A673 (cell line): ENCODE measurements at regions not wholly inside any gene's neighbourhood (a gene's known extent, or its start where the extent isn't known, plus 50 kb on each side); places are given as distances from the start of the nearest gene placed in this dataset.

ENCODE experiments used
- BruUV-seq: library from RNA; stranded (reverse); fragments of 400-500 nt; replicated peaks from 2 replicates; lab custom pipeline; 2021; lab: Mats Ljungman, UMichigan
- CTCF ChIA-PET: fragments of 300-600 bp; sonication (Branson Sonifier 250); formaldehyde crosslinking; loops from one replicate; lab custom pipeline; 2022; ENCODE audit warnings: antibody characterized with exemption; lab: Charles Lee
- POLR2A ChIA-PET: fragments of 300-600 bp; sonication (Branson Sonifier 250); formaldehyde crosslinking; loops from one replicate; lab custom pipeline; 2022; ENCODE audit warnings: antibody characterized with exemption; ENCODE audit not compliant: low non-redundant PET; lab: Charles Lee
- DNase-seq: peaks from one replicate; pipeline ENCODE4 v3.0.0-alpha.2; 2015; ENCODE audit warnings: low spot score
- H3K27ac ChIP-seq: fragments of 200-600 bp; sonication (generic); 2 replicates; pipeline ENCODE4 v1.5.1; 2016; ENCODE audit warnings: mixed run types, low read depth, mild to moderate bottlenecking, mixed read lengths, antibody characterized with exemption, low read length; ENCODE audit not compliant: poor library complexity, severe bottlenecking
- H3K27me3 ChIP-seq: fragments of 200-600 bp; sonication (generic); replicated peaks from 2 replicates; pipeline ENCODE4 v1.6.1; 2017; ENCODE audit warnings: mixed run types, low read depth, mild to moderate bottlenecking, mixed read lengths, antibody characterized with exemption, low read length; ENCODE audit not compliant: insufficient read depth, poor library complexity
- H3K36me3 ChIP-seq: fragments of 200-600 bp; sonication (generic); 2 replicates; pipeline ENCODE4 v1.6.1; 2016; ENCODE audit warnings: mixed run types, mild to moderate bottlenecking, mixed read lengths, antibody characterized with exemption, low read length; ENCODE audit not compliant: insufficient read depth, poor library complexity, severe bottlenecking
- H3K4me1 ChIP-seq: fragments of 200-600 bp; sonication (generic); 2 replicates; pipeline ENCODE4 v1.6.1; 2017; ENCODE audit warnings: mixed run types, mild to moderate bottlenecking, mixed read lengths, antibody characterized with exemption, low read length; ENCODE audit not compliant: insufficient read depth, poor library complexity, severe bottlenecking
- H3K4me3 ChIP-seq: fragments of 200-600 bp; sonication (generic); 2 replicates; pipeline ENCODE4 v1.5.1; 2016; ENCODE audit warnings: low read depth, mixed run types, mild to moderate bottlenecking, mixed read lengths, low read length; ENCODE audit not compliant: poor library complexity, severe bottlenecking
- H3K9me3 ChIP-seq: fragments of 200-600 bp; sonication (generic); 2 replicates; pipeline ENCODE4 v1.6.1; 2016; ENCODE audit warnings: mixed run types, low read depth, mild to moderate bottlenecking, mixed read lengths, antibody characterized with exemption, low read length; ENCODE audit not compliant: poor library complexity, severe bottlenecking
- CTCF ChIP-seq: fragments of 300-800, 200-600 bp; sonication (generic); conservative IDR thresholded peaks from 2 replicates; pipeline ENCODE4 v1.5.1; 2017; ENCODE audit warnings: low read depth, mild to moderate bottlenecking, antibody characterized with exemption, low read length, moderate library complexity, mixed read lengths
- EZH2 ChIP-seq: fragments of 200-600 bp; sonication (generic); IDR thresholded peaks from 2 replicates; pipeline ENCODE4 v1.6.1; 2017; ENCODE audit warnings: borderline replicate concordance, low read depth, mild to moderate bottlenecking, mixed read lengths, antibody characterized with exemption, low read length; ENCODE audit not compliant: poor library complexity, severe bottlenecking
- intact Hi-C: fragments of 100-400 bp; cut with micrococcal nuclease; formaldehyde crosslinking; loops from one replicate; pipeline ENCODE4 v1.10.0; 2022; ENCODE audit not compliant: unreplicated experiment

GRCh38 chr16:72287649-72288048 lies 115.7 kb upstream of the PMFBP1 start:
- Histone ChIP-seq H3K9me3 (no peaks in the 10 kb centered on the region), H3K27ac (no peak overlapping the region), H3K36me3 (no peaks in the 10 kb centered on the region), H3K4me1 (no peaks in the 10 kb centered on the region), H3K27me3 (no peaks in the 10 kb centered on the region), H3K4me3 (no peak overlapping the region)
- TF ChIP-seq EZH2 (no peak), CTCF (no peak)
- POLR2A ChIA-PET = no interaction called here
- intact Hi-C loops = no loop called here
- CTCF ChIA-PET = no interaction called here
- no peak for DNase-seq
- no TSS peak for BruUV-seq

GRCh38 chr16:72286936-72287620 lies 115.1 kb upstream of the PMFBP1 start:
- no peaks in the 10 kb centered on the region for H3K4me1 ChIP-seq
- no peak overlapping the region for H3K27ac ChIP-seq
- no peak overlapping the region for H3K4me3 ChIP-seq
- H3K27me3 ChIP-seq = no peaks in the 10 kb centered on the region
- TF ChIP-seq CTCF (no peak), EZH2 (no peak)
- H3K36me3 ChIP-seq = no peaks in the 10 kb centered on the region
- no peak for DNase-seq
- no TSS peak for BruUV-seq
- ChIA-PET POLR2A (no interaction called here), CTCF (no interaction called here)
- H3K9me3 ChIP-seq = no peaks in the 10 kb centered on the region
- intact Hi-C loops = no loop called here

- no peaks in the 10 kb centered on the region for H3K27me3 ChIP-seq
These were observed 113.8 kb upstream of the PMFBP1 start for GRCh38 chr16:72285728-72286127.

More at GRCh38 chr16:72285728-72286127, 113.8 kb upstream of the PMFBP1 start:
- Histone ChIP-seq H3K36me3 (no peaks in the 10 kb centered on the region), H3K4me3 (no peak overlapping the region), H3K27ac (no peak overlapping the region), H3K9me3 (no peaks in the 10 kb centered on the region), H3K4me1 (no peaks in the 10 kb centered on the region)
- no TSS peak for BruUV-seq
- no peak for DNase-seq
- POLR2A ChIA-PET = no interaction called here
- TF ChIP-seq EZH2 (no peak), CTCF (no peak)
- intact Hi-C loops = no loop called here
- CTCF ChIA-PET = no interaction called here
